ENCODE measurements at regions not wholly inside any gene's neighbourhood (a gene's known extent, or its start where the extent isn't known, plus 50 kb on each side); places are given as distances from the start of the nearest gene placed in this dataset.

- H3K9ac ChIP-seq (ENCODE audit: low read depth, low read length): no peak overlapping the region
These were observed 686.8 kb upstream of the DDX18 start for GRCh38 chr2:117127680-117128079.

GRCh38 chr2:117128461-117128860 is 686.0 kb upstream of the DDX18 start:
- Histone ChIP-seq H3K9me3 (ENCODE audit: insufficient read depth, low read depth, low read length) (no peaks in the 10 kb centered on the region), H3K36me3 (ENCODE audit: insufficient read depth, low read depth, low read length) (no peaks in the 10 kb centered on the region), H3K4me3 (ENCODE audit: low read length) (no peak overlapping the region), H3K27me3 (ENCODE audit: insufficient read depth, low read length) (no peaks in the 10 kb centered on the region), H3K9ac (ENCODE audit: low read depth, low read length) (no peak overlapping the region), H3K4me1 (ENCODE audit: insufficient read depth, low read length) (no peaks in the 10 kb centered on the region), H3K27ac (ENCODE audit: low read length) (no peak overlapping the region)

More at GRCh38 chr2:117127680-117128079, 686.8 kb upstream of the DDX18 start:
- Histone ChIP-seq H3K4me3 (ENCODE audit: low read length) (no peak overlapping the region), H3K27me3 (ENCODE audit: insufficient read depth, low read length) (no peaks in the 10 kb centered on the region), H3K4me1 (ENCODE audit: insufficient read depth, low read length) (no peaks in the 10 kb centered on the region), H3K9me3 (ENCODE audit: insufficient read depth, low read depth, low read length) (no peaks in the 10 kb centered on the region), H3K36me3 (ENCODE audit: insufficient read depth, low read depth, low read length) (no peaks in the 10 kb centered on the region), H3K27ac (ENCODE audit: low read length) (no peak overlapping the region)

GRCh38 chr2:117137371-117137770 is 677.1 kb upstream of the DDX18 start:
- Histone ChIP-seq H3K27ac (ENCODE audit: low read length) (no peak overlapping the region), H3K4me1 (ENCODE audit: insufficient read depth, low read length) (no peaks in the 10 kb centered on the region), H3K9me3 (ENCODE audit: insufficient read depth, low read depth, low read length) (no peaks in the 10 kb centered on the region), H3K9ac (ENCODE audit: low read depth, low read length) (no peak overlapping the region), H3K36me3 (ENCODE audit: insufficient read depth, low read depth, low read length) (no peaks in the 10 kb centered on the region), H3K4me3 (ENCODE audit: low read length) (no peak overlapping the region), H3K27me3 (ENCODE audit: insufficient read depth, low read length) (no peaks in the 10 kb centered on the region)

DNA sequence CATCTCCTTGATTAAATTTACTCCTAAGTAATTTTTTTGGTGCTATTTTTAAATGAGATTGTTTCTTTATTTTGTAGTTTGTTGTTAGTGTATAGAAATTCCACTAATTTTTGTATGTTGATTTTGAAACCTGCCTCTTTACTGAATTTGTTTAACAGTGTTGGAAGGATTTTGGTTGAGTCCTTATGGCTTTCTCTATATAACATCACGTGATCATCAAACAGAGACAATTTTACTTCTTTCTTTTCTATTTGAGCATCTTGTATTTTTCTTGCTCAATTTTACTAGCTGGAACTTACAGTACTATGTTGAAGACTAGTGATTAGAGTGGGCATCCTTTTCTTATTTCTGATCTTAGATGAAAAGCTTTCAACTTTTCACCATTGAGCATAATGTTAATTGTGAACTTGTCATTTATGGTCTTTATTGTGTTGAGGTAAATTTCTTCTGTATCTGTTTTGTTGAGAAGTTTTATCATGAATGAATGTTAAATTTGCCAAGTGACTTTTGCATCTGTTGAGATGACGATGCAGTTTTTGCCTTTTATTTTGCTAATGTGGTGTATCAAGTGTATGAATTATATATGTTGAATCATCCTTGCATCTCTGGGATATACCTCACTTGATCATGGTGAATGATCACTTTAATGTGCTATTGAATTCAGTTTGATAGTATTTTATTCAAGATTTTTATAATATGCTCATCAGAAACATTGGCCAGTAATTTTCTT is 645.3 kb upstream of the DDX18 start:
- Histone ChIP-seq H3K9ac (ENCODE audit: low read depth, low read length) (no peak overlapping the region), H3K36me3 (ENCODE audit: insufficient read depth, low read depth, low read length) (no peaks in the 10 kb centered on the region), H3K27me3 (ENCODE audit: insufficient read depth, low read length) (no peaks in the 10 kb centered on the region), H3K4me3 (ENCODE audit: low read length) (no peak overlapping the region), H3K9me3 (ENCODE audit: insufficient read depth, low read depth, low read length) (peaks cover 21% of the 10 kb centered on the region), H3K4me1 (ENCODE audit: insufficient read depth, low read length) (no peaks in the 10 kb centered on the region), H3K27ac (ENCODE audit: low read length) (no peak overlapping the region)

DNA sequence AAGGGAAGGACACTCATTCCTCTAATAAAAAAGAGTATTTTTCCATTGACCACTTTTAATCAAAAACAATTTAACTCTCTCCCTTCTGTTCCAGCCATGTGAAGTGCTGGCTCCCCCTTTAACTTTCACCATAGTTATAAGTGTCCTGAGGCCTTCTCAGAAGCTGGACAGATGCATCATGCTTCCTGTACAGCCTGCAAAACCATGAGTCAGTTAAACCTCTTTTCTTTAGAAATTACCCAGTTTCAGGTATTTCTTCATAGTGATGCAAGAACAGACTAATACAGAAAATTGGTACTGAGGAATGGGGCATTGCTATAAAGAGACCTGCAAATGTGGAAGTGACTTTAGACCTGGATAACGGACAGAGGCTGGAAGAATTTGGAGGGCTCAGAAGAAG is 643.6 kb upstream of the DDX18 start:
- no peaks in the 10 kb centered on the region for H3K36me3 ChIP-seq (ENCODE audit: insufficient read depth, low read depth, low read length)

DNA sequence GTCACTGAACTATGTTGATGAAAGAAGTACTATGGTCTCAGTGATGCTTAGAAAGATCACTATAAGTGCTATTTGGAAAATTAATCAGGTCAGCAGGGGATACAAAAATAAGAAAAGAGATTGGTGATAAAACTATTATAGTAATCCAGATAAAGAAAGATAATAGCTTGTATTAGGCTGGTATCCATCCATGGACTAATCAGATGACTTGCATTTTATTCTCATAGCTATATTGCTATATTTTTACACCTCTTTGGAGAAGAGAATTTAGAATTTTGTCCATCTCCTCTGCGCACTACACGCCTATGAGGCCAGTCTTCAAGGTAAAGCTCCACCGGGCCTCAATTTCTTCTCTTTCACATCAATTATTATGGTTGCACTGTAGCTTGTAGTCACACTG is 635.1 kb upstream of the DDX18 start:
- Histone ChIP-seq H3K4me3 (ENCODE audit: low read length) (no peak overlapping the region), H3K27me3 (ENCODE audit: insufficient read depth, low read length) (no peaks in the 10 kb centered on the region), H3K9me3 (ENCODE audit: insufficient read depth, low read depth, low read length) (no peaks in the 10 kb centered on the region), H3K27ac (ENCODE audit: low read length) (no peak overlapping the region), H3K36me3 (ENCODE audit: insufficient read depth, low read depth, low read length) (no peaks in the 10 kb centered on the region), H3K4me1 (ENCODE audit: insufficient read depth, low read length) (no peaks in the 10 kb centered on the region), H3K9ac (ENCODE audit: low read depth, low read length) (no peak overlapping the region)

More for the DNA sequence above, 643.6 kb upstream of the DDX18 start:
- H3K4me1 ChIP-seq (ENCODE audit: insufficient read depth, low read length): no peaks in the 10 kb centered on the region
- H3K27me3 ChIP-seq (ENCODE audit: insufficient read depth, low read length): no peaks in the 10 kb centered on the region
- peaks cover 21% of the 10 kb centered on the region for H3K9me3 ChIP-seq (ENCODE audit: insufficient read depth, low read depth, low read length)
- H3K9ac ChIP-seq (ENCODE audit: low read depth, low read length): no peak overlapping the region
- no peak overlapping the region for H3K4me3 ChIP-seq (ENCODE audit: low read length)
- H3K27ac ChIP-seq (ENCODE audit: low read length): no peak overlapping the region

GRCh38 chr2:117190856-117191559 is 623.5 kb upstream of the DDX18 start:
- no peaks in the 10 kb centered on the region for H3K27me3 ChIP-seq (ENCODE audit: insufficient read depth, low read length)
- H3K9me3 ChIP-seq (ENCODE audit: insufficient read depth, low read depth, low read length): no peaks in the 10 kb centered on the region
- no peak overlapping the region for H3K4me3 ChIP-seq (ENCODE audit: low read length)
- peaks cover 5% of the 10 kb centered on the region; the same call in 1 of the 2 replicates for H3K4me1 ChIP-seq (ENCODE audit: insufficient read depth, low read length)
- H3K27ac ChIP-seq (ENCODE audit: low read length): no peak overlapping the region
- H3K9ac ChIP-seq (ENCODE audit: low read depth, low read length): no peak overlapping the region
- no peaks in the 10 kb centered on the region for H3K36me3 ChIP-seq (ENCODE audit: insufficient read depth, low read depth, low read length)

GRCh38 chr2:117195381-117195780 is 619.1 kb upstream of the DDX18 start:
- H3K36me3 ChIP-seq (ENCODE audit: insufficient read depth, low read depth, low read length): no peaks in the 10 kb centered on the region
- no peaks in the 10 kb centered on the region for H3K27me3 ChIP-seq (ENCODE audit: insufficient read depth, low read length)
- no peak overlapping the region for H3K4me3 ChIP-seq (ENCODE audit: low read length)
- no peak overlapping the region for H3K9ac ChIP-seq (ENCODE audit: low read depth, low read length)
- H3K27ac ChIP-seq (ENCODE audit: low read length): no peak overlapping the region
- H3K4me1 ChIP-seq (ENCODE audit: insufficient read depth, low read length): peaks cover 6% of the 10 kb centered on the region; the same call in 1 of the 2 replicates
- no peaks in the 10 kb centered on the region for H3K9me3 ChIP-seq (ENCODE audit: insufficient read depth, low read depth, low read length)

- Histone ChIP-seq H3K9me3 (ENCODE audit: insufficient read depth, low read depth, low read length) (no peaks in the 10 kb centered on the region), H3K36me3 (ENCODE audit: insufficient read depth, low read depth, low read length) (no peaks in the 10 kb centered on the region), H3K27me3 (ENCODE audit: insufficient read depth, low read length) (no peaks in the 10 kb centered on the region), H3K4me1 (ENCODE audit: insufficient read depth, low read length) (peaks cover 2% of the 10 kb centered on the region; the same call in 1 of the 2 replicates), H3K9ac (ENCODE audit: low read depth, low read length) (no peak overlapping the region), H3K4me3 (ENCODE audit: low read length) (no peak overlapping the region), H3K27ac (ENCODE audit: low read length) (no peak overlapping the region)
These were observed 615.0 kb upstream of the DDX18 start for GRCh38 chr2:117199511-117199910.

DNA sequence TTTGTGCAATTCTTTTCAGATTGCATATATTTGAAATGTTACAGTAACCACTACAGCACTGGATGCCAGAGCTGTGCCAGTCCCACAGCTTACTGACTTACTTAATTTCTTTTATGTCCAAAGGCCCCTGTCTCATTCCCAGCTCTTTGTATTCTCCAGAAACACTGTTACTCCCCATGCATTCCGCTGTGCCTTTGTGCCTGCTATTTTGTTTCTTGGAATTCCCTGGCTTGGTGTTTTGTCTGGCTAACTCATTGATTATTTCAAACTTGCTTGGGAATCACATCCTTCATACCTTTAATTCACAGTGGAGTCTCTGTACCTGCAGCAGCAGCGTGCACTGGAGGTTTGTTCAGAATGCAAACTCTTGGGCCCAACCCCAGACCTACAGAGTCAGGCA is 601.9 kb upstream of the DDX18 start:
- Histone ChIP-seq H3K4me1 (ENCODE audit: insufficient read depth, low read length) (peaks cover 9% of the 10 kb centered on the region; the same call in 1 of the 2 replicates), H3K9ac (ENCODE audit: low read depth, low read length) (no peak overlapping the region), H3K27ac (ENCODE audit: low read length) (no peak overlapping the region), H3K9me3 (ENCODE audit: insufficient read depth, low read depth, low read length) (no peaks in the 10 kb centered on the region), H3K27me3 (ENCODE audit: insufficient read depth, low read length) (no peaks in the 10 kb centered on the region), H3K4me3 (ENCODE audit: low read length) (no peak overlapping the region), H3K36me3 (ENCODE audit: insufficient read depth, low read depth, low read length) (no peaks in the 10 kb centered on the region)

- no peak overlapping the region for H3K4me3 ChIP-seq (ENCODE audit: low read length)
- no peak overlapping the region for H3K27ac ChIP-seq (ENCODE audit: low read length)
- no peaks in the 10 kb centered on the region for H3K36me3 ChIP-seq (ENCODE audit: insufficient read depth, low read depth, low read length)
- H3K9me3 ChIP-seq (ENCODE audit: insufficient read depth, low read depth, low read length): no peaks in the 10 kb centered on the region
- peaks cover 9% of the 10 kb centered on the region; the same call in 1 of the 2 replicates for H3K4me1 ChIP-seq (ENCODE audit: insufficient read depth, low read length)
- no peak overlapping the region for H3K9ac ChIP-seq (ENCODE audit: low read depth, low read length)
- no peaks in the 10 kb centered on the region for H3K27me3 ChIP-seq (ENCODE audit: insufficient read depth, low read length)
These were observed 597.3 kb upstream of the DDX18 start for GRCh38 chr2:117217145-117217544.

GRCh38 chr2:117222809-117223208 is 591.7 kb upstream of the DDX18 start:
- Histone ChIP-seq H3K27ac (ENCODE audit: low read length) (no peak overlapping the region), H3K4me1 (ENCODE audit: insufficient read depth, low read length) (no peaks in the 10 kb centered on the region), H3K27me3 (ENCODE audit: insufficient read depth, low read length) (no peaks in the 10 kb centered on the region), H3K36me3 (ENCODE audit: insufficient read depth, low read depth, low read length) (no peaks in the 10 kb centered on the region), H3K4me3 (ENCODE audit: low read length) (no peak overlapping the region), H3K9me3 (ENCODE audit: insufficient read depth, low read depth, low read length) (peaks cover 3% of the 10 kb centered on the region; the same call in 1 of the 2 replicates), H3K9ac (ENCODE audit: low read depth, low read length) (no peak overlapping the region)

Measured in iPS-20b (cell line).